Osteocyte (in vitro differentiated cells): ENCODE measurements at regions not wholly inside any gene's neighbourhood (a gene's known extent, or its start where the extent isn't known, plus 50 kb on each side); places are given as distances from the start of the nearest gene placed in this dataset.

Experiments
- DNase-seq: peaks from one replicate; pipeline ENCODE4 v3.0.0; 2021; ENCODE audit warnings: mixed read lengths; ENCODE audit not compliant: unreplicated experiment; ENCODE audit errors: extremely low spot score
- H3K27ac Mint-ChIP-seq: one replicate; pipeline ENCODE4 v1.8.0; 2021; ENCODE audit warnings: mild to moderate bottlenecking, mixed read lengths; ENCODE audit not compliant: unreplicated experiment
- H3K27me3 Mint-ChIP-seq: one replicate; pipeline ENCODE4 v1.8.0; 2021; ENCODE audit warnings: mixed read lengths; ENCODE audit not compliant: unreplicated experiment
- H3K36me3 Mint-ChIP-seq: one replicate; pipeline ENCODE4 v1.8.0; 2021; ENCODE audit warnings: mixed read lengths; ENCODE audit not compliant: unreplicated experiment
- H3K4me1 Mint-ChIP-seq: one replicate; pipeline ENCODE4 v1.8.0; 2021; ENCODE audit warnings: mixed read lengths; ENCODE audit not compliant: unreplicated experiment
- H3K4me3 Mint-ChIP-seq: one replicate; pipeline ENCODE4 v1.8.0; 2021; ENCODE audit warnings: mild to moderate bottlenecking, moderate library complexity, mixed read lengths; ENCODE audit not compliant: unreplicated experiment
- H3K9me3 Mint-ChIP-seq: one replicate; pipeline ENCODE4 v1.8.0; 2021; ENCODE audit warnings: mixed read lengths; ENCODE audit not compliant: unreplicated experiment
- TF ChIP-seq, protein P1 (sequence below): fragments of 200-600 bp; sonication (generic); IDR thresholded peaks from 2 replicates; pipeline ENCODE4 v1.5.0; 2021; ENCODE audit warnings: antibody characterized with exemption, mild to moderate bottlenecking, moderate library complexity

DNA sequence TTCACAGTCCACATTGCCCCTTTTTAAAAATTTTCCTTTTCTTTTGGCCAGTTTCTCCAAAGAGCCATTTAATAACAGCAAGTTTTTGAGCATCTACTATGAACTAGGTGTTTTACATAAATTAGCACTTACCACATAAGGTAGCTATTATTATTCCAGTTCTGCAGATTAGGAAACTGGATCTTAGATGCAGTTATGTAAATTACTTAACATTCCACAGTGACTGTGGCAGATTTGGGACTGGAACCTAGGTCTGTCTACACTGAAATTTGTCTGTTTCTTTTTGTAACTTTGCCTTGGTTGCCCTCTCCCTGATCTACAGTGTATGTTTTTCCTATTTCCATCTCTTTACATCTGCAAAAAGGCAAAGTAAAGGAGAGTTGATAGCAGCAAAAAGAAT lies 164.8 kb upstream of the ATP1B1 start:
- TF ChIP-seq, protein P1, sequence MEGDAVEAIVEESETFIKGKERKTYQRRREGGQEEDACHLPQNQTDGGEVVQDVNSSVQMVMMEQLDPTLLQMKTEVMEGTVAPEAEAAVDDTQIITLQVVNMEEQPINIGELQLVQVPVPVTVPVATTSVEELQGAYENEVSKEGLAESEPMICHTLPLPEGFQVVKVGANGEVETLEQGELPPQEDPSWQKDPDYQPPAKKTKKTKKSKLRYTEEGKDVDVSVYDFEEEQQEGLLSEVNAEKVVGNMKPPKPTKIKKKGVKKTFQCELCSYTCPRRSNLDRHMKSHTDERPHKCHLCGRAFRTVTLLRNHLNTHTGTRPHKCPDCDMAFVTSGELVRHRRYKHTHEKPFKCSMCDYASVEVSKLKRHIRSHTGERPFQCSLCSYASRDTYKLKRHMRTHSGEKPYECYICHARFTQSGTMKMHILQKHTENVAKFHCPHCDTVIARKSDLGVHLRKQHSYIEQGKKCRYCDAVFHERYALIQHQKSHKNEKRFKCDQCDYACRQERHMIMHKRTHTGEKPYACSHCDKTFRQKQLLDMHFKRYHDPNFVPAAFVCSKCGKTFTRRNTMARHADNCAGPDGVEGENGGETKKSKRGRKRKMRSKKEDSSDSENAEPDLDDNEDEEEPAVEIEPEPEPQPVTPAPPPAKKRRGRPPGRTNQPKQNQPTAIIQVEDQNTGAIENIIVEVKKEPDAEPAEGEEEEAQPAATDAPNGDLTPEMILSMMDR = no peak
- H3K4me3 Mint-ChIP-seq = no peak overlapping the region
- H3K4me1 Mint-ChIP-seq = no peaks in the 10 kb centered on the region
- no peak for DNase-seq
- H3K9me3 Mint-ChIP-seq = no peaks in the 10 kb centered on the region
- H3K27me3 Mint-ChIP-seq = peaks cover 35% of the 10 kb centered on the region
- H3K27ac Mint-ChIP-seq = no peak overlapping the region
- H3K36me3 Mint-ChIP-seq = no peaks in the 10 kb centered on the region

DNA sequence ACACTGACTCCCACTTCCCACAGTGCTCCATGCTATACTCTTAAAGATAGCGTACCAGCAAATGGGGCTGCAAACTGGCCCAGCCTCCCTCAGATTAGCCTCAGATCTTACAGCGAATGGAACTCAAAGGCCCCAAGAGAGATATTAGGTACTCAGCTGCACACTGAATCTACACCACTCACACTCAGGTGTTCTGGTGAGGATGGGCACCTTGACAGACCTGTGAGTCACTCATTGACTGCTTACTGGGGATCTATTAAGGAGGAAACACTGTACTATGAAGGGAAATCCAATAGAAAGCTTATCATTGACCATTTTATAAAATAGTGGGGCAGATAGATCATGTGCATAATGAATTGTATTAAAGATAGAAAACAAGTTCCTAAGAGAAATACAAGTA lies 164.3 kb upstream of the ATP1B1 start:
- DNase-seq = no peak
- Mint-ChIP-seq H3K4me1 (no peaks in the 10 kb centered on the region), H3K9me3 (no peaks in the 10 kb centered on the region), H3K36me3 (no peaks in the 10 kb centered on the region), H3K4me3 (no peak overlapping the region), H3K27me3 (peaks cover 35% of the 10 kb centered on the region), H3K27ac (no peak overlapping the region)
- TF ChIP-seq, protein P1 = no peak

DNA sequence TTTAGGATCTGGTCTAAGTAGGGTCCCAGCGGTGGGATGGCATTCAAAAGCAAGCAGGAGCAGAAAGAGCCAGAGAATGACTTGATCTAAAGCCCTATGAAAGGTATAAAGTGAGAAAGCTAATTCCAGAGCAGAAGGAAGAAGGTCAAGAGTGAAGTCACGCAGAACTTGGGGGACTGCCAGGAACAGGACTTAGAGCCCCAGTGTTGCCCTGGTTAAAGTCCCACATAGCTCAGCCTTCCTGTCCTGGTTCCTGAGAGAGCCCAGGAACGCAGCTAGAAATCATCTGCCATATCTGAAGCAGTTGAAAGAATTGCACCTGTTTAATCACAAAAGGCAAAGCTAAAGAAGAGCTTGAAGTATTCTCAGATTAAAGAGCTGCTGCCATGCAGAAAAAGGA lies 160.6 kb upstream of the ATP1B1 start:
- no peaks in the 10 kb centered on the region for H3K36me3 Mint-ChIP-seq
- TF ChIP-seq, protein P1 = no peak
- no peaks in the 10 kb centered on the region for H3K9me3 Mint-ChIP-seq
- DNase-seq = no peak
- no peaks in the 10 kb centered on the region for H3K4me1 Mint-ChIP-seq
- peaks cover 31% of the 10 kb centered on the region for H3K27me3 Mint-ChIP-seq
- no peak overlapping the region for H3K4me3 Mint-ChIP-seq
- no peak overlapping the region for H3K27ac Mint-ChIP-seq

DNA sequence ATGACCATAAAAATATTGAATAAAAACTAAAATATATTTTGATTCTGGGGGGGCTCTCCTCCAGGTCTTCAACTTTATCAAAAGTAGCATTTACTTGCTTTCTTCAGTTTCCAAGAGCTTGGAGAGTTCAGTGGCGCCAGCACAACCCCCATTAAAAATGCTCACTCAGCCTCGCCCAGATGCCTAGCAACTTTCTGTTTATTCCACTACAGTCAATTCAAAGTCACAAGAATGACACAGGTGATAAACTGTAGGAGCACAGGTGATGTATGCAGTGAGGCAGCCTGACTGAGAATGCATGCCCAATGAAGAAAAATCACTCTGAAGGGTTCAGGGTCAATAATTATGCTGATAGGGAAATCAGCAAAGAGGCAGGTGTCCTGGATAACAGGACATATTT lies 159.4 kb upstream of the ATP1B1 start:
- Mint-ChIP-seq H3K27me3 (peaks cover 31% of the 10 kb centered on the region), H3K36me3 (no peaks in the 10 kb centered on the region), H3K4me1 (no peaks in the 10 kb centered on the region), H3K27ac (no peak overlapping the region), H3K4me3 (no peak overlapping the region), H3K9me3 (no peaks in the 10 kb centered on the region)
- no peak for DNase-seq
- TF ChIP-seq, protein P1 = no peak

DNA sequence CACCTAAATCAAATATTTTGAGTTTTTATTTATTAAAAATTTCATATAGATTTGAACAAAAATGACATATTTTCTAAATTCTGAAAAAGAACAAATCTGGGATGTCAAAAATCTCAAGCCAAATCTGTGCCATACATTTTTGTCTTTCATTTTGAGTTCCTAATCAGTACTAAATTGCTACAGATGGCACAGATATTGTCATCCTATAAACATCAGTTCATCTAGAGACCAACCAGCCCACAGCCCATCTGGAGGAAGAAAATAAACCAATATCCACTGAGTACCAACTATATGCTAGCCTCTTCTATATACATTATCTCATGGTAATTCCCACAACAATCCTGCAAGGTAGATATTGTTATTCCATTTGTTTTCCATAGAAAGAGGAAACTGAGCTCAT lies 156.8 kb upstream of the ATP1B1 start:
- Mint-ChIP-seq H3K27ac (no peak overlapping the region), H3K4me3 (no peak overlapping the region), H3K9me3 (no peaks in the 10 kb centered on the region), H3K27me3 (peaks cover 17% of the 10 kb centered on the region), H3K4me1 (no peaks in the 10 kb centered on the region), H3K36me3 (no peaks in the 10 kb centered on the region)
- no peak for DNase-seq
- TF ChIP-seq, protein P1 = no peak
